ENCODE measurements at regions not wholly inside any gene's neighbourhood (a gene's known extent, or its start where the extent isn't known, plus 50 kb on each side); places are given as distances from the start of the nearest gene placed in this dataset.

- Histone ChIP-seq H3K4ac (replicated peaks; ENCODE audit: insufficient read length, low read depth, low read length) (no peak overlapping the region), H3K36me3 (ENCODE audit: control insufficient read depth in 2 of 4, insufficient read depth in 4 of 4, low read length in 3 of 4) (no peaks in the 10 kb centered on the region), H3K56ac (replicated peaks; ENCODE audit: insufficient read length, low read depth, low read length) (no peak overlapping the region), H3K9ac (replicated peaks in 1 of 4; ENCODE audit: extremely low read depth in 1 of 4, low read depth in 3 of 4, low read length in 3 of 4) (no peak overlapping the region), H3K14ac (ENCODE audit: insufficient read length) (no peak overlapping the region), H3K27me3 (replicated peaks in 1 of 4; ENCODE audit: control insufficient read depth in 3 of 4, extremely low read depth in 1 of 4, insufficient read depth in 3 of 4, low read length in 3 of 4) (no peaks in the 10 kb centered on the region), H3K23me2 (ENCODE audit: low read depth, low read length) (no peaks in the 10 kb centered on the region), H4K91ac (replicated peaks; ENCODE audit: insufficient read length, low read length) (no peak overlapping the region), H3K79me1 (ENCODE audit: low read depth, low read length) (no peaks in the 10 kb centered on the region), H3K18ac (ENCODE audit: extremely low read depth, low read length) (no peak overlapping the region), H3K27ac (ENCODE audit: low read depth, low read length) (no peak overlapping the region), H3K79me2 (ENCODE audit: control insufficient read depth in 1 of 2, insufficient read depth in 2 of 2, low read length in 2 of 2) (no peaks in the 10 kb centered on the region), H3K4me1 (replicated peaks in 1 of 4; ENCODE audit: control insufficient read depth in 3 of 4, insufficient read depth in 4 of 4, low read length in 3 of 4) (no peaks in the 10 kb centered on the region), H3K4me2 (ENCODE audit: insufficient read depth in 1 of 2, low read depth in 2 of 2, low read length in 2 of 2) (no peak overlapping the region), H4K5ac (ENCODE audit: insufficient read length, low read depth, low read length) (no peak overlapping the region), H2AFZ (ENCODE audit: low read length) (no peak overlapping the region), H2BK12ac (ENCODE audit: low read depth, low read length) (no peak overlapping the region), H3K9me3 (ENCODE audit: insufficient read depth in 2 of 2, low read depth in 1 of 2, low read length in 1 of 2) (no peaks in the 10 kb centered on the region), H2BK5ac (ENCODE audit: low read depth, low read length) (no peak overlapping the region), H3K23ac (ENCODE audit: insufficient read length) (no peak overlapping the region), H4K20me1 (replicated peaks in 1 of 2; ENCODE audit: control insufficient read depth in 1 of 2, insufficient read depth in 2 of 2, low read length in 2 of 2) (no peaks in the 10 kb centered on the region), H2BK20ac (ENCODE audit: low read length) (no peak overlapping the region), H4K8ac (ENCODE audit: extremely low read depth, insufficient read depth, low read length) (no peak overlapping the region), H2BK15ac (ENCODE audit: low read length) (no peak overlapping the region), H2AK5ac (ENCODE audit: low read depth, low read length) (no peak overlapping the region), H2BK120ac (replicated peaks; ENCODE audit: low read depth, low read length) (no peak overlapping the region), H3K4me3 (ENCODE audit: extremely low read depth in 1 of 4, insufficient read depth in 2 of 4, low read depth in 3 of 4, low read length in 4 of 4) (no peak overlapping the region)
- no peak for DNase-seq (ENCODE audit: low read depth in 1 of 2, low spot score in 2 of 2)
- TF ChIP-seq JUND (IDR thresholded peaks at IDR 0.05; ENCODE audit: low read length), result no peak
- TF ChIP-seq JUN (IDR thresholded peaks at IDR 0.05; ENCODE audit: low read depth, low read length), result no peak
- TF ChIP-seq MAFK (IDR thresholded peaks at IDR 0.05; ENCODE audit: low read depth, low read length), result no peak
- no peak for TF ChIP-seq GABPA (IDR thresholded peaks at IDR 0.05; ENCODE audit: borderline replicate concordance, insufficient read depth, low read length)
- no peak for TF ChIP-seq GTF2F1 (IDR thresholded peaks at IDR 0.05; ENCODE audit: borderline replicate concordance, low read depth, low read length)
- no peak for TF ChIP-seq CTBP2 (IDR thresholded peaks at IDR 0.05; ENCODE audit: borderline replicate concordance, insufficient read depth, insufficient read length, low read length)
- TF ChIP-seq TCF12 (IDR thresholded peaks at IDR 0.05; ENCODE audit: low read depth, low read length), result no peak
- TF ChIP-seq E2F6 (IDR thresholded peaks at IDR 0.05), result no peak
- no peak for TF ChIP-seq SP4 (IDR thresholded peaks at IDR 0.05; ENCODE audit: low read length)
- TF ChIP-seq SP1 (IDR thresholded peaks at IDR 0.05; ENCODE audit: low read depth, low read length), result no peak
- FAIRE-seq, result no peak
- 86% methylated on average over 3 of the region's 3 CpGs; no CpG with 5 or more reads in 1 of the 2 experiments for WGBS, 2 experiments (ENCODE audit: extremely low coverage in 1 of 2, insufficient coverage in 1 of 2, insufficient read length in 1 of 2, insufficient replicate concordance in 2 of 2, low coverage in 1 of 2, low lambda C conversion rate in 2 of 2, missing lambda C conversion rate in 1 of 2)
- ChIA-PET POLR2A (ENCODE audit: partially characterized antibody) (no interaction called here), CTCF (ENCODE audit: partially characterized antibody) (interaction anchor here (1.3 kb wide), 1 partner anchor 243 kb away, joined by 3 read pairs; no protein-coding TSS in a partner anchor)
Observed at GRCh38 chr5:8644377-8644776, 775.4 kb downstream of the MTRR start.

Measured in H1 (cell line).